IPS-NIHi11 (cell line): ENCODE measurements at regions not wholly inside any gene's neighbourhood (a gene's known extent, or its start where the extent isn't known, plus 50 kb on each side); places are given as distances from the start of the nearest gene placed in this dataset.
"Not testable (repeated sequence)": the region's sequence is repeated elsewhere in the genome, so short reads cannot be mapped to it uniquely, and the experiment has no call there.

Source experiments
- DNase-seq: peaks from one replicate; pipeline ENCODE4 v3.0.0; 2012; ENCODE audit warnings: mixed read lengths, low spot score

GRCh38 chr10:34957531-34957930 lies 132.6 kb downstream of the CUL2 start:
- DNase-seq: no peak

DNA sequence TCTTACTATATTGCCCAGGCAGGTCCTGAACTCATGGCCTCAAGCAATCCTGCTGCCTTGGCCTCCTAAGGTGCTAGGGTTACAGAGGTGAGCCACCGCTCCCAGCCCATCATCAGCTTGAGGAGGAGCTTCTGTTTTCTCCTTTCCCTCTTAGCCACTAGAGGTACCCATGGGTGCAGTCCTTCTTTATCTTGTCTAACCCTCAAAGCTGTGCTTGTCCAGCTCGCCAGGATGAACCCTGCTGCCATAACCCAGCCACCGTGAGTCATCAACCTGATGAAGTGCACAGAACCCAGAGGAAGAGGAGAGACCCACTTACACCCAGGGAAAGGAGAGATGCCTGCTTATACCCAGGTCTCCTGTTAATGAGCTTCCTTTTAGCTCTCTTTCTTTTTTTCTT lies 133.4 kb downstream of the CUL2 start:
- DNase-seq: no peak

DNA sequence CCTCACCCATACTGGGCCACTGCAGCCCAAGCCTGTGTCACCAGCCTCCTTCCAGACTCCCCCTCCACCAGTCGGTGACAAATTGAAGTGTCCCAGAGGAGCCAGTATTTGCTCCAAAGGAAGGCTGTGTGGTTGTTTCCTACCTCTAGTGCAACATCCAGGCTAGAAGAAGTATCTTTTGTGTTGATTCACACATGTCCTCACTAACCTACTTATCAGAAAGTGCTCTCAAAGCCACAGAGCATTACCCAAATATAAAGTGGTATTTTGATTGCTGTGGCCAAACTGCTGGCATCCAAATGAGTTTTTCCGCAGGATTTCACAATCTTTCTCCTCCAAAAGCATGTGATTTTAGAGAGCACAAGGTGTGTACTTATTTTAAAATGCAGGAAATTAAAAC lies 134.8 kb downstream of the CUL2 start:
- no peak for DNase-seq

- peak; percentile 46 for DNase-seq
Observed at GRCh38 chr10:34954142-34954541, 136.0 kb downstream of the CUL2 start.

- not testable (repeated sequence) for DNase-seq
Observed at GRCh38 chr10:34951263-34951887, 136.3 kb upstream of the PARD3 start.

DNA sequence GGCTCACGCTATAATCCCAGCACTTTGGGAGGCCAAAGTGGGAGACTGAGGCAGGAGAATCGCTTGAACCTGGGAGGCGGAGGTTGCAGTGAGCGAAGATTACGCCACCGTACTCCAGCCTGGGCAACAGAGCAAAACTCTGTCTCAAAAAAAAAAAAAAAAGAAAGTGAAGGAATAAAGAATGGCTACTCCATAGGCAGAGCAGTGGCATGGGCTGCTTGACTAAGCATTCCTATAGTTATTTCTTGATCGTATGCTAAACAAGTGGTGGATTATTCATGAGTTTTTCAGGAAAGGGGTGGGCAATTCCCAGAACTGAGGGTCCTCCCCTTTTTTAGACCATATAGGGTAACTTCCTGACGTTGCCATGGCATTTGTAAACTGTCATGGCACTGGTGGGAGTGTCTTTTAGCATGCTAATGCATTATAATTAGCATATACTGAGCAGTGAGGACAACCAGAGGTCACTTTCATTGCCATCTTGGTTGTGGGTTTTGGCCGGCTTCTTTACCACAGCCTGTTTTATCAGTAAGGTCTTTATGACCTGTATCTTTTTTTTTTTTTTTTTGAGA lies 130.9 kb upstream of the PARD3 start:
- DNase-seq: not testable (repeated sequence)

DNA sequence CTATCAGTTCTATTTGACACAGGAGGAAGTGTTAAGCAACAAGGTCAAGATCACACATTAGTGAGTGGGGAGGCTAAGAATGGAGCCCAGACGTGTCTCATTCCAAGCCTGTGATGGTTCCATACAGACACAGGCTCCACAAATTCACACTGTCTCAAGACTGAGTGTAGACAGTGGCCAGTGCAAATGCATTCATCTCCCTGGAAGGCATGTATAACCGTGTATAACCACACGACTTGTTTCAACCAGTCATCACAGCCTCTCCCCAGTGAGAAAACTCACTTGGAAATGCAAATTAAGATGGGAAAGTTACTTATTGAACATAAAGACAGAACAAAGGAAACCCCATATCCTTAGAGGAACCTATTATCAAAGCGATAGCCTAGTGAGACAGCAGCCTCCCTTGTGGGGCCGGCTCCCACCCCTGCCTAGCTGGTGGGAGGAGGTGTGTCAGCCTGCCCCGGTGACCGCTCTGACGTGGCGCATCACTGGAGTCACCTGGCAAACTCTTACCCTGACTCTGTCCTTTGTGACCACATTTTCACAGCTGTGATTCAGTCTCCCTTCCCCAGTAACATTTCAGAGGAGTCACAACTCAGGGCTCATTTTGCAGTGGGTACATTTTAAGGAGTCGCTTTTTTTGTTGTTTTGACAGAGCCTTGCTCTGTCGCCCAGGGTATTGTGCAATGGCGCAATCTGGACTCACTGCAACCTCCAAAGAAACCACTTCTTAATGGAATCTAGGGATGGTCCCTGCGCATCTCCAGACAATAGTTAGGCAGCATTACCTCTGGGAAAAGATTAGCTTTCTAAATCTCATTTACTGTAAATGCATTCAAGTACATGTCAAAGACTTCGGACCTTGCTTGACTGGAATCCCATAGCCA lies 126.6 kb upstream of the PARD3 start:
- no peak for DNase-seq

DNA sequence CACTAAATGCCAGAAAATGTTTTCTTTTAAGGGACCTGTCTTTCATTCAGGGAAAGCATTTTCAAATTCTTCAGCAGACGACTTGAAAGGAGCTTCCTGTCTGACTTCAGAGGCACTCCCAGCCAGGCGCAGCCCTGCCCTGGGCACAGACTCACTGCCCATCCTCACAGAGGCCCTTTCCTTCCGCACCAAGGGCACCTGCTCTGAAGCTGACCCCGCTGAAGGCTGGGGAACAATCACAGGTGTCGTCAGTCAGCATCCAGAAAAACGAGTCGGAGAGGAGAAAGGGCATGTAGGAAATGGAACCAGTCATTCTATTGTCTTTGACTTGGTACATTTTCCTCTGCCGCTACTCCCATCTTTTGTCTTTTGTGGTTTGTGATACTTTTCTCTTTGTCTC lies 125.3 kb upstream of the PARD3 start:
- DNase-seq: no peak

DNA sequence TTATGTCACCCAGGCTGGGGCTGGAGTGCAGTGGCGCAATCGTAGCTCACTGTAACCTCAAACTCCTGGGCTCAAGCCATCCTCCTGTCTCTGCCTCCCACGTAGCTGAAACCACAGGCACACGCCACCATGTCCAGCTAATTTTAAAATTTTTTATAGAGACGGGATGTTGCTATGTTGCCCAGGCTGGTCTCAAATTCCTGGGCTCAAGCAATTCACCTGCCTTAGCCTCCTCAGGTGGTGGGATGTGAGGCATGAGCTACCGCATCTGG lies 123.2 kb upstream of the PARD3 start:
- DNase-seq: no peak

DNA sequence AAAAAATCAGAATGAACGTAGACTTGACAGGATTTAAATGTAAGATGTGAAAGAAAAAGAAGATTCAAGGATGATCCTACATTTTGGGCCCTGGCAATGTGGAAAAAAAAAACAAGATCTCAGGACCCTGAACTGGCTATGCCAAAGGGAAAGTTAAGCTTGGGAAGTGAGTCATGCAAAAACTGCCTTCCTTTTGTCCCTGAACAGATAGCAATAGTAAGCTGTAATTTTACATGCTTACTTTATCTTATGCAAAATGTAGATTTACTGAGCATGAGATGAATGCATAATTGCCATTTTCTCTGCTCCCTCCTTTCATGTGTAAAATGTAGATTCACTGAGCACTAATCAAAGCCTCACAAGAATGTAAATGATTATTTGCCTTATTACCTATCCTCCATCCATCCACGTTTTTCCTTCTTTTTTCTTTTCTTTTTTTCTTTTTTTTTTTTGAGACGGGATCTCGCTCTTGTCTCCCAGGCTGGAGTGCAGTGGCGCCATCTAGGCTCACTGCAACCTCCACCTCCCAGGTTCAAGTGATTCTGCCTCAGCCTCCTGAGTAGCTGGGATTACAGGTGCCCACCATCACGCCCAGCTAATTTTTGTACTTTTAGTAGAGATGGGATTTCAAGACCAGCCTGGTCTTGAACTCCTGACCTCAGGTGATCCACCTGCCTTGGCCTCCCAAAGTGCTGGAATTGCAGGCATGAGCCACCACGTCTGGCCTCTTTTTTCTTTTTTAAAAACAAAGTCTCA lies 122.7 kb upstream of the PARD3 start:
- not testable (repeated sequence) for DNase-seq

- no peak for DNase-seq
Observed at GRCh38 chr10:34936061-34936460, 121.0 kb upstream of the PARD3 start.

DNA sequence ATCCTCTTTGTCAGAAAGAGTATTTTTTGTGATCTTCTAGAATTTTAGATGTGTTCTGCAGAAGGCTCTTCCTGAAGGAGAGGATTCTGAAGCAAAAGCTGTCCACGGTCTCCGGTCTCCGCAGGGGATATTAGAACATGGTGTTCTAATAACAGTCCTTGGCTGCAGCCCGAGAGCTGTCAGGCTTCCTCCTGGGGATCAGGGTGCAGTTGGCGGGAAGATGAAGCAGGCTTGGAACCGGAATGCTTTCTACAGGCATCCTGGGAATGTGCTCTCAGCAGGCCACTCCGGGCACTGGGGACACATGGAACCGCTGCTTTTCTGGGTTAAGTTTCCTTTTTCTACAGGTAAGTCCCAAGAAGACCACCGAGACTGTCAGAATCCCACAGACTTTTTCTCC lies 118.6 kb upstream of the PARD3 start:
- no peak for DNase-seq

GRCh38 chr10:34932235-34932634 lies 117.1 kb upstream of the PARD3 start:
- DNase-seq: no peak

DNA sequence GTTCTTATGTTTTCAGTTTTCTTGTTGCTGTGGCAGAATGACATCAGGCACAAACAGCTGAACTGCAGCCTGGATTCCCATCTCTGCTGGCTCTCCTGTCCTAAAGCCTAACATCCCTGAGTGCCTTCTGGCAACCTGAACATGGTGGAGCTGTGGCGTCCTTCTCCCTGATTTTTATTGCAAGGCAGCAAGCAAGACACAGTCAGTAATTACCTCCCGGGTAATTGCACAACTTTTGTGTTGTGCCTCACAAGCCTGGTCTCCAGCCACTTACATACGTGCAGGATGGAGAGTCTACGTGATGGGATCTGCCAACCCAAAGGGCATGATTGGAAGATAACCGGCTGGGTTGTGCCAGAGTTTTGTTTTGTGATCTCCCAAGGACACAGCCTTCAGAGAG lies 116.1 kb upstream of the PARD3 start:
- DNase-seq: no peak

GRCh38 chr10:34922138-34922537 lies 107.0 kb upstream of the PARD3 start:
- no peak for DNase-seq

DNA sequence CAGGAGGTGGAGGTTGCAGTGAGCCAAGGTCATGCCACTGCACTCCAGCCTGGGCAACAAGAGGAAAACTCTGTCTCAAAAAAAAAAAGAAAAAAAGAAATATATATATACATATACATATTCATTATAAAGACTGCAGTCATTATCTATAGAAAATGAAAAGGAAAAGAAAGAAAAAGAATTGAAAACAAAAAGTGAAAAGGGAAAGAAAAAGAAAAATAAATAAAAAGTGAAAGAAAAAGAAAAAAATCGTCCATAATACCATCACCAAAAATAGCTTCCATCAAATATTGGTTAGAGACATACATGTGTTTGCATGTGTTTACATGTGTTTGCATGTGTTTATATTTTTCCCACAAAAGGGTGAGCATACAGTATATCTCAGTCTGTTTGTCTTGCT lies 105.5 kb upstream of the PARD3 start:
- DNase-seq: no peak

- no peak for DNase-seq
Observed at GRCh38 chr10:34918776-34919315, 103.8 kb upstream of the PARD3 start.

DNA sequence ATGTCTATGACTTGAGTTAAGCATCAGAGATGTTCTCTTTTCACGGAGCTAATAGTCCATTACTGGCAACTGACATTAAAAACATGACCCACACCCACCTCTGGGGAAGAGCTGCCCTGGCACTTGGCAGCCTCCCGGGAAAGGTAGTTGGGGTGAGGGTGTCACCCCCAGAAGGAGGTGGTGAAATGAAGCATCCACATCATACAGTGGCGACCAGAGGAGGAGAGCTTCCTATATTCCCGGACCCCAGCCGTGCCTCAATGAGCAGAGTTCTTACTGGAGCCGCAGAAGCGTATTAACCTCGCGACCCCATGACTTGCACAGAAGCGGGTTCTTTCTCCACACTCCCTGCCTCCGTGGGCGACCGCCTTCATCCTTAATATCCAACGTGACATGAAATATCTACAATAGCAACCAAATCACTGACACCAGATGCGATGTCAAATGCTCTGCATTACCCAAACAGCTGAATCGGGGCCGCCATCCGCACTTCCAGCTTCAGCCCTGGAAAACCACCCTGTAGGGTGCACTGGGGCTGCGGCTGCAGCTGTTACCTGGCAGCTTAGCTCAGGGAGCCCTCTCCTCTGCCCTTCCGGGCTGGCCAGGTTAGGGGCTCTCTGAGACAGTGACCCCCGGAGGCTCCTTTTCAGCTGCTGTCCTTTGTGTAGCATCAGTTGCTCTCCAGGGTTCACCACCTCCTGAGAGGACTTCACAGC lies 103.1 kb upstream of the PARD3 start:
- DNase-seq: no peak

DNA sequence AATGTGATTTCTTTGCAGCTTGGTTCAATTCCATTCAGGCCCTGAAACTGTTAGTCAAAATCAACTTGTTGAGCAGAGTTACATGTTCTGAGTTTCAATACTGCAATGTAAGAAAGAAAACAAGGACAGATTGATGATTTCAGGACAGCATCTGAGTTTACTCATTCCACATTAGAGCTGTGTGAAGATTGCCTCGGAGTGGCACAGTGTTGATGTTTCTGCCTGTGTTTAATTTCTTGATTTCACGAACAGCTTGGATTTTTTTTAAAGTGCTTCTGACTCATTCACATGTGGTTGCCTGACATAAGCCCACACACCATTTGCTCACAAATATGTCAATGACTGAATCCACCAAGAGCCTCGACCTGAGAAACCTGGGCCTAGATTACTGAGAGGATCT lies 101.2 kb upstream of the PARD3 start:
- DNase-seq: no peak

DNA sequence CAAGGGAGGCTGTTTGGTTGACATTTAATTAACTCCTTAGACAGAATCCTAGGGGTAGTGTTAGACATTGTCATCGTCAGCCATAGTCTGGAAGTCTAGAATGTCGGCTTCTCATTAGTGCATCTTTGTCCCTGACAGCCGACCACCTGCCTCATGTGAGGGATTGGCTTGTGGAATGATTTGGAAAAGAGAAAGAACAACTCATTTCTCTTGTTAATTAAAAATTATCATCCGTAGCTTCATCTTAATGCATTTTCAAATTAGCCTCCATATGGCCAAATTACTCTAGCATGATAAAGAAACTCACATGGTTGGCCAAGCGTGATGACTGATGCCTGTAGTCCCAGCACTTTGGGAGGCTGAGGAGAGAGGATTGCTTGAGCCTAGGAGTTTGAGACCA lies 97.7 kb upstream of the PARD3 start:
- no peak for DNase-seq

DNA sequence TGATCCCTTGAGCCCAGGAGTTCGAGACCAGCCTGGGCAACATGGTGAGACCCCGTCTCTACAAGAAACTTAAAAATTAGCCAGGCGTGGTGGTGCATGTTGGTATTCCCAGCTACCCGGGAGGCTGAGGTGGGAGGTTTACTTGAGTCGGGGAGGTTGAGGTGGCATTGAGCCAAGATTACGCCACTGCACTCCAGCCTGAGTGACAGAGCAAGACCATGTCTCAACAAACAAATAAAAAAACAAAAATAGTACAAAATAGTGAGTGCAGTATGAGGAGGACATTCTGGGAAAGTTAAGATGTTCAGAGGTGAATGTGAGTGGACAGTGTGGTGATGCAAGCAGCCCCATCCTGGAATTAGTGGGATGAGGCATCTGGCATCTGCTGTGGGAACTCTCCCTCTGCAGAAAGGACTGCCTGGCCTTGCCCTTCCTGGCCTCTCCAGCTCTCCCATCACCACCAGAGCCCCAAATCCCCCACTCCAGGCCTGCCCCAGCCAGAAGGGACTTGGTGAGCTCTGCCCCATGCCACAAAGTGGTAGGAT lies 96.6 kb upstream of the PARD3 start:
- no peak for DNase-seq

- no peak for DNase-seq
Observed at GRCh38 chr10:34908481-34908880, 93.4 kb upstream of the PARD3 start.
